ENCODE measurements at regions not wholly inside any gene's neighbourhood (a gene's known extent, or its start where the extent isn't known, plus 50 kb on each side); places are given as distances from the start of the nearest gene placed in this dataset.

GRCh38 chr11:92284558-92284957 lies 59.9 kb downstream of the FAT3 start:
- TF ChIP-seq TEAD4 (IDR thresholded peaks at IDR 0.05) (no peak), EP300 (IDR thresholded peaks at IDR 0.05; ENCODE audit: borderline replicate concordance) (no peak)

- TF ChIP-seq ZBTB7A (IDR thresholded peaks at IDR 0.05; ENCODE audit: low read depth): no peak
- TF ChIP-seq TEAD4 (IDR thresholded peaks at IDR 0.05): no peak
- no peak for TF ChIP-seq EGR1 (IDR thresholded peaks at IDR 0.05)
- no peak for TF ChIP-seq USF1 (IDR thresholded peaks at IDR 0.05)
- no peak for TF ChIP-seq EP300 (IDR thresholded peaks at IDR 0.05; ENCODE audit: borderline replicate concordance)
- TF ChIP-seq TCF12 (IDR thresholded peaks at IDR 0.05; ENCODE audit: low read depth): no peak
- no peak for TF ChIP-seq CREB1 (IDR thresholded peaks at IDR 0.05; ENCODE audit: low read depth)
- no peak for TF ChIP-seq REST (IDR thresholded peaks at IDR 0.05; ENCODE audit: low read depth)
- TF ChIP-seq FOXM1 (IDR thresholded peaks at IDR 0.05; ENCODE audit: borderline replicate concordance, low read depth): no peak
- TF ChIP-seq RAD21 (IDR thresholded peaks at IDR 0.05; ENCODE audit: low read depth): no peak
- TF ChIP-seq NFIC (IDR thresholded peaks at IDR 0.05): no peak
- no peak for TF ChIP-seq MAX (IDR thresholded peaks at IDR 0.05)
- no peak for TF ChIP-seq YY1 (IDR thresholded peaks at IDR 0.05; ENCODE audit: low read depth)
- TF ChIP-seq TAF1 (IDR thresholded peaks at IDR 0.05; ENCODE audit: low read depth): no peak
- no peak for TF ChIP-seq CEBPB (IDR thresholded peaks at IDR 0.05)
Observed at GRCh38 chr11:92285776-92286175, 61.2 kb downstream of the FAT3 start.

- TF ChIP-seq NFIC (IDR thresholded peaks at IDR 0.05): no peak
- no peak for TF ChIP-seq TEAD4 (IDR thresholded peaks at IDR 0.05)
- TF ChIP-seq CREB1 (IDR thresholded peaks at IDR 0.05; ENCODE audit: low read depth): no peak
- TF ChIP-seq EGR1 (IDR thresholded peaks at IDR 0.05): no peak
- no peak for TF ChIP-seq TCF12 (IDR thresholded peaks at IDR 0.05; ENCODE audit: low read depth)
- TF ChIP-seq CEBPB (IDR thresholded peaks at IDR 0.05): no peak
- TF ChIP-seq RAD21 (IDR thresholded peaks at IDR 0.05; ENCODE audit: low read depth): no peak
- no peak for TF ChIP-seq USF1 (IDR thresholded peaks at IDR 0.05)
- no peak for TF ChIP-seq ZBTB7A (IDR thresholded peaks at IDR 0.05; ENCODE audit: low read depth)
- no peak for TF ChIP-seq YY1 (IDR thresholded peaks at IDR 0.05; ENCODE audit: low read depth)
- no peak for TF ChIP-seq EP300 (IDR thresholded peaks at IDR 0.05; ENCODE audit: borderline replicate concordance)
- no peak for TF ChIP-seq TAF1 (IDR thresholded peaks at IDR 0.05; ENCODE audit: low read depth)
Observed at GRCh38 chr11:92286709-92287108, 62.1 kb downstream of the FAT3 start.

GRCh38 chr11:92295175-92296137 lies 70.8 kb downstream of the FAT3 start:
- no peak for TF ChIP-seq USF1 (IDR thresholded peaks at IDR 0.05)
- TF ChIP-seq YY1 (IDR thresholded peaks at IDR 0.05; ENCODE audit: low read depth): no peak
- TF ChIP-seq CREB1 (IDR thresholded peaks at IDR 0.05; ENCODE audit: low read depth): no peak
- TF ChIP-seq RAD21 (IDR thresholded peaks at IDR 0.05; ENCODE audit: low read depth): no peak
- no peak for TF ChIP-seq TEAD4 (IDR thresholded peaks at IDR 0.05)
- TF ChIP-seq FOXM1 (IDR thresholded peaks at IDR 0.05; ENCODE audit: borderline replicate concordance, low read depth): no peak
- TF ChIP-seq EGR1 (IDR thresholded peaks at IDR 0.05): no peak
- no peak for TF ChIP-seq EP300 (IDR thresholded peaks at IDR 0.05; ENCODE audit: borderline replicate concordance)
- no peak for TF ChIP-seq TCF12 (IDR thresholded peaks at IDR 0.05; ENCODE audit: low read depth)
- TF ChIP-seq ZBTB7A (IDR thresholded peaks at IDR 0.05; ENCODE audit: low read depth): no peak
- TF ChIP-seq TAF1 (IDR thresholded peaks at IDR 0.05; ENCODE audit: low read depth): no peak
- no peak for TF ChIP-seq REST (IDR thresholded peaks at IDR 0.05; ENCODE audit: low read depth)
- no peak for TF ChIP-seq NFIC (IDR thresholded peaks at IDR 0.05)
- no peak for TF ChIP-seq MAX (IDR thresholded peaks at IDR 0.05)
- no peak for TF ChIP-seq CEBPB (IDR thresholded peaks at IDR 0.05)

- TF ChIP-seq CEBPB (IDR thresholded peaks at IDR 0.05): no peak
- no peak for TF ChIP-seq MAX (IDR thresholded peaks at IDR 0.05)
- no peak for TF ChIP-seq NFIC (IDR thresholded peaks at IDR 0.05)
- TF ChIP-seq TCF12 (IDR thresholded peaks at IDR 0.05; ENCODE audit: low read depth): no peak
- TF ChIP-seq ZBTB7A (IDR thresholded peaks at IDR 0.05; ENCODE audit: low read depth): no peak
- no peak for TF ChIP-seq EGR1 (IDR thresholded peaks at IDR 0.05)
Observed at GRCh38 chr11:92296138-92296515, 71.5 kb downstream of the FAT3 start.
